Activated CD8-positive, alpha-beta memory T cell treated with anti-CD3 and anti-CD28 coated beads for 36 hours (primary cell): ENCODE measurements at regions not wholly inside any gene's neighbourhood (a gene's known extent, or its start where the extent isn't known, plus 50 kb on each side); places are given as distances from the start of the nearest gene placed in this dataset.
"Not testable (repeated sequence)": the region's sequence is repeated elsewhere in the genome, so short reads cannot be mapped to it uniquely, and the experiment has no call there.

Source experiments
- CTCF ChIA-PET: fragments of 350-600 bp; sonication (Branson Sonifier 250); formaldehyde crosslinking; loops from one replicate; lab custom pipeline; 2021; ENCODE audit warnings: antibody characterized with exemption; lab: Charles Lee
- POLR2A ChIA-PET: fragments of 350-600 bp; sonication (Branson Sonifier 250); formaldehyde crosslinking; loops from one replicate; lab custom pipeline; 2021; ENCODE audit warnings: antibody characterized with exemption; lab: Charles Lee

- ChIA-PET POLR2A (no interaction called here), CTCF (no interaction called here)
Observed at GRCh38 chr2:88896971-88897370, 205.5 kb downstream of the RPIA start.

- POLR2A ChIA-PET: no interaction called here
- CTCF ChIA-PET: no interaction called here
Observed at GRCh38 chr2:88897715-88898114, 206.2 kb downstream of the RPIA start.

GRCh38 chr2:88903749-88904353, 212.4 kb downstream of the RPIA start:
- CTCF ChIA-PET: interaction anchor here (0.8 kb wide), 1 partner anchor 11 kb away, joined by 4 read pairs; no protein-coding TSS in a partner anchor

GRCh38 chr2:88913280-88913679, 221.8 kb downstream of the RPIA start:
- ChIA-PET CTCF (no interaction called here), POLR2A (no interaction called here)

More at GRCh38 chr2:88903749-88904353, 212.4 kb downstream of the RPIA start:
- POLR2A ChIA-PET: no interaction called here

- POLR2A ChIA-PET: no interaction called here
Observed at GRCh38 chr2:88919087-88919738, 227.7 kb downstream of the RPIA start.

GRCh38 chr2:88920399-88920798, 228.9 kb downstream of the RPIA start:
- POLR2A ChIA-PET, CTCF ChIA-PET: not testable (repeated sequence)

More at GRCh38 chr2:88919087-88919738, 227.7 kb downstream of the RPIA start:
- CTCF ChIA-PET: no interaction called here

- ChIA-PET POLR2A (no interaction called here), CTCF (no interaction called here)
Observed at GRCh38 chr2:88924533-88924932, 233.1 kb downstream of the RPIA start.

GRCh38 chr2:88925770-88926462, 234.4 kb downstream of the RPIA start:
- ChIA-PET POLR2A (no interaction called here), CTCF (no interaction called here)

GRCh38 chr2:88927128-88927527, 235.7 kb downstream of the RPIA start:
- ChIA-PET CTCF (no interaction called here), POLR2A (no interaction called here)

- POLR2A ChIA-PET: no interaction called here
- CTCF ChIA-PET: no interaction called here
Observed at GRCh38 chr2:88930659-88931058, 239.2 kb downstream of the RPIA start.

- POLR2A ChIA-PET: no interaction called here
- CTCF ChIA-PET: no interaction called here
Observed at GRCh38 chr2:88932686-88933085, 241.2 kb downstream of the RPIA start.

- POLR2A ChIA-PET: no interaction called here
- CTCF ChIA-PET: no interaction called here
Observed at GRCh38 chr2:88933091-88933490, 241.6 kb downstream of the RPIA start.

- ChIA-PET CTCF (no interaction called here), POLR2A (no interaction called here)
Observed at GRCh38 chr2:88933980-88934379, 242.5 kb downstream of the RPIA start.

- POLR2A ChIA-PET: not testable (repeated sequence)
- CTCF ChIA-PET: interaction anchor here (1.5 kb wide), 1 partner anchor 61 kb away, joined by 3 read pairs; no protein-coding TSS in a partner anchor
Observed at GRCh38 chr2:88941178-88941577, 249.7 kb downstream of the RPIA start.

GRCh38 chr2:88942798-88943197, 251.3 kb downstream of the RPIA start:
- POLR2A ChIA-PET: no interaction called here
- CTCF ChIA-PET: interaction anchor here (1.5 kb wide), 1 partner anchor 62 kb away, joined by 3 read pairs; no protein-coding TSS in a partner anchor

GRCh38 chr2:88949336-88949735, 257.9 kb downstream of the RPIA start:
- ChIA-PET CTCF (no interaction called here), POLR2A (no interaction called here)

- CTCF ChIA-PET: no interaction called here
- POLR2A ChIA-PET: no interaction called here
Observed at GRCh38 chr2:88950010-88950409, 258.5 kb downstream of the RPIA start.

- CTCF ChIA-PET: no interaction called here
- POLR2A ChIA-PET: no interaction called here
Observed at GRCh38 chr2:88955607-88956006, 264.1 kb downstream of the RPIA start.

GRCh38 chr2:88959480-88960204, 268.2 kb downstream of the RPIA start:
- POLR2A ChIA-PET: no interaction called here
- CTCF ChIA-PET: interaction anchor here (1.1 kb wide), 1 partner anchor 14 kb away, joined by 3 read pairs; no protein-coding TSS in a partner anchor

GRCh38 chr2:88961323-88961722, 269.9 kb downstream of the RPIA start:
- CTCF ChIA-PET, POLR2A ChIA-PET: not testable (repeated sequence)
